Mammary epithelial cell (primary cell): ENCODE measurements at regions not wholly inside any gene's neighbourhood (a gene's known extent, or its start where the extent isn't known, plus 50 kb on each side); places are given as distances from the start of the nearest gene placed in this dataset.

Source experiments
- CTCF ChIP-seq, 2 donors: IDR thresholded peaks in 1 of 2; conservative IDR thresholded peaks in 1 of 2; 2 replicates each; pipeline ENCODE4 v1.5.1; 2011 to 2012; ENCODE audit warnings: inconsistent platforms in 2 of 2, low read length in 2 of 2, mild to moderate bottlenecking in 2 of 2, control low read depth in 1 of 2, low read depth in 1 of 2; ENCODE audit not compliant: insufficient read depth in 1 of 2; ENCODE audit errors: extremely low read depth in 1 of 2
- EZH2 ChIP-seq: IDR thresholded peaks from 2 replicates; pipeline ENCODE4 v1.6.1; 2012; ENCODE audit warnings: low read length, inconsistent platforms, borderline replicate concordance

- TF ChIP-seq CTCF (conservative IDR thresholded peaks at IDR 0.05 in 1 of 2, IDR thresholded peaks at IDR 0.05 in 1 of 2; ENCODE audit: extremely low read depth in 1 of 2, insufficient read depth in 1 of 2, low read depth in 1 of 2, low read length in 2 of 2) (no peak), EZH2 (no peak)
These were observed 666.5 kb downstream of the GBE1 start for GRCh38 chr3:81094986-81095385.
